Liver (tissue), 3 donors: ENCODE measurements at regions not wholly inside any gene's neighbourhood (a gene's known extent, or its start where the extent isn't known, plus 50 kb on each side); places are given as distances from the start of the nearest gene placed in this dataset.

ENCODE experiments used
- CTCF ChIP-seq: fragments of 150-350 bp; IDR thresholded peaks from 2 replicates; pipeline ENCODE4 v1.5.1; 2017; ENCODE audit warnings: improper control_type of control experiment, low read depth, low read length; ENCODE audit not compliant: missing input control
- MAX ChIP-seq: IDR thresholded peaks from 2 replicates; pipeline ENCODE4 v1.6.1; 2016; ENCODE audit warnings: antibody characterized with exemption
- RAD21 ChIP-seq, 2 donors: IDR thresholded peaks; 2 replicates each; pipeline ENCODE4 v1.6.1; 2016; ENCODE audit warnings: antibody characterized with exemption in 2 of 2, mild to moderate bottlenecking in 2 of 2
- donor health status: healthy.
- donor health status: healthy.

GRCh38 chr3:55218577-55218976, 268.5 kb downstream of the WNT5A start:
- TF ChIP-seq RAD21 (IDR thresholded peaks at IDR 0.05): no peak
- no peak for TF ChIP-seq CTCF
- TF ChIP-seq MAX: no peak
